Epidermal melanocyte (primary cell): ENCODE measurements at regions not wholly inside any gene's neighbourhood (a gene's known extent, or its start where the extent isn't known, plus 50 kb on each side); places are given as distances from the start of the nearest gene placed in this dataset.
A peak's percentile ranks its signal among the peaks of the same experiment; 100 is the strongest.

Experiments
- DNase-seq: peaks from one replicate; pipeline ENCODE4 v3.0.0; 2011; ENCODE audit warnings: low spot score; ENCODE audit not compliant: insufficient read length

GRCh38 chr2:67701011-67701410 is 303.9 kb downstream of the ETAA1 start:
- DNase-seq: no peak

DNA sequence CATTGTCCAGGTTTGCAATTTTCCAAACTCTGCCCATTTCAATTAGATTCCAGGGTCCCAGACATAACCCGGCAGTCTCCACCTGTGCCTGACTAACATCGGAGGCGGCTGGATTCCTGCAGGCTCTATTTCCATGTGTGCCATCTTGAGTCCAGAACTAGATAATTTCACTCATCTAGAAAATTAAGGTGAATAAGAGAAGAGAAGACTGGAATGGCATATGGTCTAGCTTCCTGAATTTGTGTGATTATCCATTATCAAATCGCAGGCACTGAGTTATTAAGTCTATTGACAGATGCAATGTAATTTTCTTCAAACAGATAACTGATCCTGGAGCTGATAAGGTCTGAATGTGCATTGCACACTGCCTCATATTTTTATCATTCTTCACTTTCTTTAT is 305.2 kb downstream of the ETAA1 start:
- DNase-seq: no peak

- no peak for DNase-seq
Observed at GRCh38 chr2:67702937-67703336, 305.8 kb downstream of the ETAA1 start.

DNA sequence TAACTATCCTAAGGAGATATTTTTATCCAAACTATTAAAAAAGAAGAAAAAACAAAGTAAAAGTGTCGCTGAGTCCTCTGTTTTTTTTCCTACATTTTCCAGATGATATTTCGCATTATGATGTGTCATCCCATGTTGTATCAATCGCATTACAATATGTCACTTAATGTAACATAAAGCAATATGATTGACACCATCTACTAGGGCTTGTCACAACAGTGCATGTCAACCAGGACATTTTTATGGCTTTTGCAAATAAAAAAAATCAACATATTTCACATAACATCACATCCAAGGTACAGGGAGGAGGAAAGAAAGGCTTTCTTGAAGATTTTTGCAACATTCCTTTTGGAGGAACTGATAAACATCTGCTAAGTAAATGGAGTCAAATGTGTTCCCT is 308.9 kb downstream of the ETAA1 start:
- no peak for DNase-seq

DNA sequence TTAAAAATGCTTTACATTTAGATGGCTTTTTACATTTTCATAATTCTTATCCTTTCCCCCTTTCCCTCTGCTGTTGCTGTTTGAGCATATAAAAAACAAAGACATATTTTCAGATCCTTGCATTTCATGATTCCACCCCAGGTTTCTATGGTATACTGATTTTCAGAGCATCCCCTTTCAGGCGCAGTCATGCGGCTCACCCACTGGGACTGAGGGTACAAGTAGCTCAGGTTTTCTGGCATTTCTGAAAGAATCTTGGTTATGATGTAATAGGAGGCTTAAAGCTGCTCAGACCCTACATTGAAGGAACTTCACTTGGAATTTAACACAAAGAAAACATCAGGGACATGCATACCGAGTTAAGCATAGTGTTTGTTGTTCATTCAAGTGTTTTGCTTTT is 310.8 kb downstream of the ETAA1 start:
- no peak for DNase-seq

DNA sequence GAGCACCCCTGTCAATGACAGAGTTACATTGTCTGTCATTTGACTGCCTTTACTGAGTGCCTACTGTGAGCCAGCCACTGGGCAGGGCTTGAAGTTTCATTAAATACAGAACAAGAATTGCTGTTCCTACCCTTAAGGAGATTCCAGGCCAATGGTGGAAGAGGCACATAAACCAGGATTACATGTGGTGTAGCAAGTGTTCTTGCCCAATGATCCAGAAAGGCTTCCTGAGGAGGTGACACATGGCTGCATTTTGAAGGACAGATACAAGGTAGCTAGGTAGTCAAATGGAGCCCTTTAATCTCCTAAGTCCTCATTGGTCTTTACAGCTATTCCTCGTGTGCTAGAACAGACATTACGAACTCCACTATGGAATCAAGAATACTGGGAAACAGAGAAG is 312.7 kb downstream of the ETAA1 start:
- DNase-seq: no peak

GRCh38 chr2:67712484-67712883 is 315.4 kb downstream of the ETAA1 start:
- peak; percentile 30 for DNase-seq

GRCh38 chr2:67713376-67713775 is 316.2 kb downstream of the ETAA1 start:
- no peak for DNase-seq

DNA sequence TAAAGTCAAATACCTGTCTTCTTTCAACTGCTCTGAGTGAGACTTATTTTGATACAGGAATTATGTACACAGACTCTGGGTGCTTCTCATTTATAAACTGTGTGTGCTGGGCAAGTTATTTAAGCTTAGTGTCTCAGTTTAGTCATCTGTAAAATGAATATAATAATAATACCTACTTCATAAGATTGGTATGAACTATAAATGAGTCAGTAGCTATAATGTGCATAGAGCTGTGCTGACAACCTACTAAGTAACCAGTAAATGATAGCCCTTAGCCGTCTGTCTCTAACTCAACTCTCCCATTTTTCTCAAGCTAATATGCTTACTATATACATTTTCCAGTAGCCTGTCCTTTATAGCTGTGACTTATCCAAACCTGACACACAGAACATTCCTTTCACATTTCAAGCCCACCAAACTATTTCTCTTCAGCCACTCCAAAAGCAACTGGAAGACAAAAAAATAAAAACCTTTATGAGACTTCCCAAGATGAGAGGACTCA is 319.8 kb downstream of the ETAA1 start:
- DNase-seq: no peak

GRCh38 chr2:67717692-67718091 is 320.6 kb downstream of the ETAA1 start:
- DNase-seq: no peak

DNA sequence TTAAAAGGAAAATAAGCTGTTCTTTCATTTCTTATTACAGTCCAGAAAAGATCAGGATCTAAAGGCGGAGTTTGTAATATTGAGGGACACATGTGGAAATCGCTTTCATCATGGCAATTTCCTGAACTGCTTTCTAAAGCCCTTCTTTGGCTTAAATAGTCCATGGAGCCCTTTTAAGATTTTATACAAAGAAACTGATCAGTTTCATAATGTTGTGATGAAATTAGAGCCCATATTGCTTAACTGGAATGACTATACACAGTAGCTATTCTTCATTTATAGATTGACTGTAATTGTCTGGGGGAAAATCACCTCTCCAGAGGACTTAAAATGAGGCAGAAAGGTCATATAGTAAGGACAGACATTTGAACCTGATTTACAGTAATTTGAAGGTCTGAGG is 322.2 kb downstream of the ETAA1 start:
- no peak for DNase-seq

DNA sequence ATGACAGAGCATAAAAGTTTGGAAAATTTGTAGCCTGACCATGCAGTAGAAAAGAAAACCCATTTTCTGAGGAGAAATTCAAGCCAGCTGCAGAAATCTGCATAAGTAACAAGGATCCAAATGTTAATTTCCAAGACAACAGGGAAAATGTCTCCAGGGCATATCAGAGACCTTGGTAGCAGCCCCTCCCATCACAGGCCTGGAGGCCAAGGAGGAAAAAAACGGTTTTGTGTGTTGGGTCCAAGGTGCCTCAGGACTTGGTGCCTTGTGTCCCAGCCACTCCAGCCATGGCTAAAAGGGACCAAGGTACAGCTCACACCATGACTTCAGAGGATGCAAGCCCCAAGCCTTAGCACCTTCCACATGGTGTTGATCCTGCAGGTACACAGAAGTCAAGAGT is 324.4 kb downstream of the ETAA1 start:
- DNase-seq: no peak

DNA sequence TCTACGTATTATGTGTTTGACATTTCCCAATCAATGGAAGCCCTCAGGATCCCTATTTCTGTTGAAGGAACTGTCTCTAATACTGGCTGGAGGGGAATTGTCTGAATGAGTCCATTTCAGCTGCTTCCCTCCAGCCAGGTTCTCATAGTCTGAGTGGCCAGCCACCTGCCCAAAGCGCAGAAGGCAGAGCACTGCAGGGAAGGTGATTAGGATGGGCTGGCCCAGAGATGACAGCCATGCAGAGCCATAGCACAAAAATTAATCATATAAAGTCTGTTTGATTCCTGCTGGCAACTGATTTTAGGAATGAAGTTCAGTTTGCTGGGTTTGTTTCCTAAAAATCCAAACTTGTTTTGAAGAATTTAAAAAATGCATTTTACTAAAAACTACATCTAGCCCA is 327.1 kb downstream of the ETAA1 start:
- DNase-seq: no peak

DNA sequence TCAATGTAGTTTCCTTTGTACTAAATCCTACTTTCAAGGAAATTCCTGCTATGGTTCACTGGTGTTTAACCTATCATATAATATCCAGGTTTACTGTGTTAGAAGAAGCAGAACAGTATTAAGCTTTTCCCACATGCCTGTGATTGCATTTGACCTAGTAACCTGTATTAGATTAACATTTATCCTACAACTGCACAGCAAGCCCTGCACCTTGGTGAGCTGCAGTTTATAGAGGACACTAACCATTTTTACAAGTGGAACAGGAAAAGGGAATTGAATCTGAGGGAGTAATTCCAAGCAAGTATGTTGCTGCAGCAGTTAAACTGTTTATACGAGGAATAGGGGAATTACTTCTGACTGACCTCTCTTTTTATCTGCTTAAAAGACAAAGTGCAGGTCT is 328.6 kb downstream of the ETAA1 start:
- DNase-seq: no peak

DNA sequence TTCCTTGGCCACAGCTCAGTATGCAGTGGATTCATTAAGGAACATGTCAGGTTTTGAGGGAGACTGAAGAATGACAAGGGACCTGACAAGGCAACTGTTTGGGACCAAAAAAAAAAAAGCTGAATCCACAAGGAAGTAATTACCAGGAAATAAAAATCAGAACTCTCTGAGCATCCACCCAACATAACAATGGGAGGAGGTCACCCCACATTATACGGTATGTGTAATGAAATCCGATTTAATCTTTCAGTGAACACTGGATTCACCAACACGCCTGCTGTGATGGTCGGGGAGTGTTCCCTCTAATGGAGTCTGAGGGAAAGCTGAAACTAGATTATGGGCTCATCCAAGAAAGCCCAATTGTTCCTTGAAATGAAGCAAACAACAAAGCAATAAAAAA is 329.3 kb downstream of the ETAA1 start:
- DNase-seq: no peak

DNA sequence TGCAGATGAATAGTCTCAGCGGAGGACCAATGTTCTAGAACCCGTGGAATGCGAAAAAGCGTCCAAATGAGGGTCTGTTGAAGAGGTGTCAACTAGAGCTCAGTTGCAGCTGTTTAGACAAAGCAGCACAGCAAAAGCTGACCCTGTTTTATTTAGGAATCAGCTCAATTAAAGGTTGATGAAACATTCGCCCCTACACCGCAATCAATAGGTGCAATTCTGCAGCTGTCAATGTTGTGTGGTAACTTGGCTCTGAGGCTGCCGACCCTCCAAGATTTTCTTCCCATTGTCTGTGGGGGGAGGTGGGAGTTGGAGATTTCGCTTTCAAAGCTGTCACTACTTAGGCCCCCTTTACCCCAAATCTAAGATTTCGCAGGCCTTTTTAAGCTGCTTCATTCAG is 330.0 kb downstream of the ETAA1 start:
- no peak for DNase-seq

- no peak for DNase-seq
Observed at GRCh38 chr2:67727623-67728022, 330.5 kb downstream of the ETAA1 start.

- DNase-seq: no peak
Observed at GRCh38 chr2:67729474-67729873, 332.3 kb downstream of the ETAA1 start.

GRCh38 chr2:67733517-67733916 is 329.3 kb downstream of the C1D start:
- no peak for DNase-seq

DNA sequence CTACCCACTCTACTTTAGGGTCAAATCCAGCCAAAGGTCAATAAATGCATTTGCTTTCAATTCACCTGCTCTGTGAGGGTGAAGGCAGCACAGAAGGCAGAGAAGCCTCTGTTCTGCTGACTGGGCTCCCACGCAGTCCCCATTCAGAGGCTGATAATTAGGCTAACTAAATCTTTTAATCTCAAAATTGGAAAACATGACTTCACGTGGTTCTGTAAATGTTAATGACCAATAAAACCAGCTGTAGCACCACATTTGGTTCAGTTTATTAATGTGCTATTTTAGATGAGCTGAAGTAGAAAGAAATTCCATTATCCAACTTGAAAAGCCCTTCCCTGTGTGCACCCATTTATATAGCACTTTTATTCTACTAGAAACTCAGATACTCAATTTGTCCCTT is 310.6 kb downstream of the C1D start:
- no peak for DNase-seq

- peak; percentile 42 for DNase-seq
Observed at GRCh38 chr2:67752969-67753368, 309.8 kb downstream of the C1D start.

- no peak for DNase-seq
Observed at GRCh38 chr2:67755156-67755882, 307.5 kb downstream of the C1D start.

- no peak for DNase-seq
Observed at GRCh38 chr2:67760995-67761394, 301.8 kb downstream of the C1D start.

DNA sequence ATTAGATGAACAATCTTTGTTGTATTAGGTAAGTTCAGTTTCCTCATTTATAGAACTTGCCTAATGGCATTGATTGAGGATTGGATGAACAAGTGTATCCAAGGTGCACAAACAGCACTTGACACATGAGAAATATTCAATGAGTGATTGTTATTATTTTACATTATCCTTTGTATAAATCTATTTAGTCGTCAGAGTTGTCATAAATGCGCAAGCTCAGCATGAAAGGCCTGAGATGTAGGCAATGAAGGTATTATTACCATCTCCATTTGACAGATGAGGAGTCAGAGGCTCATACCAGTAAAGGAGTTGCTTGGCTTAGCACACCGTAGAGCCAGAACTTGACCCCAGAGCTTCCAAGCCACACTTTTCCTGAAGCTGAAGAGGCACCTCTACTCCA is 291.4 kb downstream of the C1D start:
- DNase-seq: no peak
